Ammon's horn (tissue), 1 donor: ENCODE measurements at regions not wholly inside any gene's neighbourhood (a gene's known extent, or its start where the extent isn't known, plus 50 kb on each side); places are given as distances from the start of the nearest gene placed in this dataset.
"Not testable (repeated sequence)": the region's sequence is repeated elsewhere in the genome, so short reads cannot be mapped to it uniquely, and the experiment has no call there.

Source experiments
- DNase-seq: peaks from one replicate; pipeline ENCODE4 v3.0.0-alpha.2; 2016; ENCODE audit warnings: low spot score

DNA sequence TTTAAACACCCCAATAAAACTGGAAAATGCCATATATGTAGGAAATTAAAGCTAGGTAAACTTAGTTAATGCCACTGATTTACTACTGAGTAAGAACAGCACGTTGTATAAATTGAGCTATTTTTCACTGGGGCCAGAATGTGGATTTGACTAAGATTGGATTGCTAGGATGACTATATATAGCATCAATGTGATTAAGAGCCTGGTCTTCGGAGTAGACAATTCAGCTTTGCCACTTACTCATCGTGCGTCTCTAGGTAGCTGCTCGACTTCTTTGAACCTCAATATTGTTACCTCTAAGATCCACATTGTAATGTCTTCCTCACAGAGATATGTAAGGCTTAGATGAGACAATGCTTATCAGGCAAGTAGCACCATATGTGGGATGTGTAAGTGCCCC is 462.5 kb downstream of the KLF12 start:
- DNase-seq = no peak

DNA sequence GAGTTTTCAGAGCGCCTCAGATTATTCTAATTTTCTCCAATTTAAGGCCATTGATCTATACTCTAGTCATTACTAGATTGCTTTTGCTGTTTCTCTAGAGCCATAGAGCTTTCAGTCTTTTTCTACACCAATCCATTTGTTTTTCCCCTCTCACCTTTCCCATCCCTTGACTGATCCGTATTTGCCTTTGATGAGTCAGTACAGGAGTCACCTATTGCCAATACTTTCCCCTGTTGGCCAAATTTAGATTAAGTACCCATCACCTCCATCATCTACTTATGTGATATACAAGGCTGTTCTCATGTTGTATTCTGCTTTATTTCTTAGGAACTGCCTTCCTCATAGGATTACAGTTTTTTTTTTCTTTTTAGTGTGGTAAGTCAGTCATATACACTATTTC is 463.2 kb downstream of the KLF12 start:
- no peak for DNase-seq

- no peak for DNase-seq
Measured at GRCh38 chr13:73667756-73668155, 466.4 kb downstream of the KLF12 start.

DNA sequence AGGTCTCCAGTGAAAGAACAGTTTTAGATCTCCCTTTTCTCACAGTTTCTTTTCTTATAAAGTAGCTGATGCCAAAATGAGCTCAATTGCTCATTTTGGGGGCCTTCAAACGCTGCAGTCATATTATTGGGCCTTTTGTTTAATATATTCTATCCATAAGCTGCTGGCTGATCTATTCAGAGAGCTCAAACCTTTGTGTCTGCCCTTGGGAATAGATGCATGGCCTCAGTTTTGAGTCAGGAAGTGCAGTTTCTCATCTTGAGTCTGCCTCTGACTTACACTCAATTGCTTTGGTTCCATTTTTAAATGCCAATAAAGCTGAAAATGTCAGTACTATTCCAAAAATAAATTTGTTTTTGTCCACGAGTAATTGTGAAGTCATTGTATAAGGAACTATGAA is 468.9 kb downstream of the KLF12 start:
- DNase-seq = no peak

DNA sequence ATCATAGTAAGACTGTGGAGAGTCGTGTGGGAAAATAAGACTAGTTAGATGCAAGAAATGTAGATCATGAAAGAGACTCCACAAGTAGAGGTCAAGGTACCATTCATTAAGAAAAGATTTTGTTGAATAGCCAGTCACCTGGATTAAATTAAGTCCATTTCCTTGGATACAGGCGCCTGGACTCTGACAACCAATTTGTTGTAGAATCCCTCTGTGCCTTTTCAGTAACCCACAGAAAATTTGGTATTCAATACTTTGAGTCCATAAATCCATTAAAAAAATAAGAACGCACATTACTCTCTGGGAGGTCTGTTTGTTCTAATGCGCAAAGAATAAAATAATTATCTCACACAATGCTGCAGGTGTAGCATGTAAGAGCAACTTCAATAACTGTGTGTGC is 469.4 kb downstream of the KLF12 start:
- no peak for DNase-seq

DNA sequence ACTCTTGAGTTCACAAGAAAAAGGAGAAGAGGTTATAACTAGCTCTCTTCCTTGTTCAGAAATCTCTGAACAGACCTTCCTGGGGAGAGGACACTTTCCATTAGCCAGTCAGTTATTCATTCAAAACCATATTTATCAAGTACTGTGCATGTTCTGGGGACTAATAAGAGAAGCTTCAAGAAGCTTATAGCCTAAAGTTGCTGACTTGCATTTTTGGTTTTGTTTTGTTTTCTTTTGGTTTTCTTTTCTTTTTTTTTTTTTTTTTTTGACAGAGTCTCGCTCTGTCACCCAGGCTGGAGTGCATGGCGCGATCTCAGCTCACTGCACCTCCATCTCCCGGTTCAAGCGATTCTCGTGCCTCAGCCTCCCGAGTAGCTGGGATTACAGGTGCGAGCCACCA is 471.4 kb downstream of the KLF12 start:
- no peak for DNase-seq

DNA sequence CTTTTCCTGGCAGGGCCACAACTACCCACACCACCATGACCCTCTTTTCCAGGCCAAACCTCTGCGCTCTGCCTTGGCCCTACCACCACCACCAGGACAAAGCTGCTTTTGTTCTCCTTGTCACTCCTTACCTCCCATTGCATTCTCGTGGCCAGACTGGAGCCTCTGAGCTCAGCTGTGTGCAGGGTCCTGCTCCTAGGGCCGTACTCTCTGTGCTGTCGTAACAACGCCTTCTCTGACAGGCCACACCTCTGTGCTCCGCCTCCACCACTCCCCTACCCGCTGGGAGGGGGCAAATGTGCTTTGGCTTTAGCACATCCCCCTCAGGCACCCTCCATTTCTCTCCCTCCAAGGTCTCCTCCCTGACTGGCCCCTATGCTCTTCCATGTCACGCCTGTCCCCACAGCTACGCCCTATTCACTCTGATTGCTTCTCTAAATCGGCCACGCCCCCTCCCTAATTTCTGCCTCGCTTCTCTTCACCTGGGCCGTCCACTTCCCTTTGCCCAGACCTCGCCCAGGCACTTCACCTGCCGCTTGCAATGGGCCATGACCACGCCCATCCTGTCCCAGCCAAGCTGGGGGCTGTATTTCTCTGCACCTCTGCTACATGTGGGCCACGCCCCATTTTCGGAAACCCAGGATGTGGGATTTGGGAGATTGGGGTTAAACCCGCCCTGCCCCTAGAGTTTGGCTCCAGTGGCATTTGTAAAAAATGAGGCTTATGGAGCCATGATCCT is 472.3 kb downstream of the KLF12 start:
- no peak for DNase-seq

GRCh38 chr13:73661066-73661465 is 473.1 kb downstream of the KLF12 start:
- no peak for DNase-seq

DNA sequence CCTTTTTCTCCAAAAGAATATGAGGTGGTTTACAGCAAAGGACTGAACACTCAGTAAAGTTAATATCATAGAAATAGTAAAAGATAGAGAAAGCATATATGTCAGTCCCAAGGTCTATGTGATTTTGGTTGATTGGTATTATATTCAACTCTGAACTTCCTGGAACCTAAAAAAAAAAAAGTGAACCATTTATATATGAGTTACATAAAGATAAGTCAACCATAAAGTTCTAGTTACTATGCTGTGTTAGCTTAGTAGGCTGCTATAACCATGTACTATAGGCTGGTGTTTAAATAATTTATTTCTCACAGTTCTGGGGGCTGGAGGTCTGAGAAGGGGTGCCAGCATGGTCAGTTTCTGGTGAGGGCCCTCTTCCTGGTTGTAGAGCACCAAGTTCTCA is 475.6 kb downstream of the KLF12 start:
- DNase-seq = no peak

- peak; percentile 80 for DNase-seq
Measured at GRCh38 chr13:73657821-73658540, 476.2 kb downstream of the KLF12 start.

DNA sequence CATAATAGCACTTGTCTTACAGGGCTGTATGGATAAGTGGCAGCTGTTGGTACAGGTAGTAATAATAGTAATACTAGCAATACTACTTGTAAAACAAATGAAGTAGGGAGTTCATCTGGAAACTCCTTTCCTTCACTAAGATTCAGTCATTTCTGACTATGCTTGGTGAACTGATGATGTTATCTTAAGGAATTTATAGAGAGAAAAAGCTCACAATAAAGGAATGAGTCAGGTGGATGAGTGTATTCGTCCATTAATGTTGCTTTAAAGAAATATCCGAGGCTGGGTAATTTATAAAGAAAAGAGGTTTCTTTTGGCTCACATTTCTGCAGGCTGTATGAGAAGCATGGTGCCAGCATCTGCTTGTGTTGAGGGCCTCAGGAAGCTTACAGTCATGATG is 477.3 kb downstream of the KLF12 start:
- no peak for DNase-seq

DNA sequence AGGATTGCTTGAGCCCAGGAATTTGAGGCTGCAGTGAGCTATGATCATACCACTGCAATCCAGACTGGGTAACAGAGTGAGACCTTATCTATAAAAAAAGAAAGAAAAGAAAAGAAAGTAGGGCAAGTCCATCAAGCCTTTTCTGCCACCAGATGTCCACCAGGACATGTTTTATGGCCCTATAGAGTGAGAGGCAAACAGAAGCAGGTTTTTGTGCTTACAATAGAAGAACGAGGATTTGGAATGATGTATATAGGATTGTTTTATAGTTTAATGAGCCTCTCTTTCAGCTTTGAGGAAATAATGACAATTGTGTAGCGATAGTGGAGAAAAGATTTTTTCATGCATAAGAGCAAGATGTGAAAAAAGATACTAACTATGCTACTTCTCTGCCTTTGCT is 480.5 kb downstream of the KLF12 start:
- DNase-seq = no peak

GRCh38 chr13:73647417-73647816 is 486.8 kb downstream of the KLF12 start:
- DNase-seq = no peak

- not testable (repeated sequence) for DNase-seq
Measured at GRCh38 chr13:73640476-73641179, 493.6 kb downstream of the KLF12 start.

- no peak for DNase-seq
Measured at GRCh38 chr13:73635166-73635787, 498.9 kb downstream of the KLF12 start.

DNA sequence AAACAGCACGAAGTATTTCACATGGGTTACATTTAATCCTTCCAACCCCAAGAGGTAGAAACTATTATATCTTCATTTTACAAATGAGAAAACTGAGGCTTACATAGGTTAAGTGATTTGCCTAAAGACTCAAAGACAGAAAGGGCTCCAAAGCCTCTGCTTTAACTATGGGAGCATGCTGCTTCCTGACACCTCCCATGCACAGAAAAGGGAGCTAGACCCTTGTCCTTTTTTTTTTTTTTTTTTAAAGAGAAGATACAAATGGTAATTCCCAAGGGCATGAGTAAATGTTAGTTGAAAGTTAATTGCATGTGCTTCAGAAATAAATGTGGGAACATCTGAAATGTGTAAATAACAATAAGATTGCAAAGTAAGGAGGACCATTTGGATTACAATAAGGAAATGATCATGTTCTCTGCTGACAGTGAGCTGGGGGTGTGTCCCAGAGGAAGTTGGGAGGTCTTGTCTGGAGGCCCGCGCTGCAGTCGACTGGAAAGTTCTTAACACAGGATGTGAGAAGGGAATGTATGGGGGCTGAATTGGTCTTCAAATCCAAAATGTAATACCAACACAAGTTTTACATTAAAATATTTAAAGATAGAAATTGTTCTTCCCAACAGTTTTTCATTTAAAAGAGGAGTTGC is 500.3 kb downstream of the KLF12 start:
- no peak for DNase-seq

DNA sequence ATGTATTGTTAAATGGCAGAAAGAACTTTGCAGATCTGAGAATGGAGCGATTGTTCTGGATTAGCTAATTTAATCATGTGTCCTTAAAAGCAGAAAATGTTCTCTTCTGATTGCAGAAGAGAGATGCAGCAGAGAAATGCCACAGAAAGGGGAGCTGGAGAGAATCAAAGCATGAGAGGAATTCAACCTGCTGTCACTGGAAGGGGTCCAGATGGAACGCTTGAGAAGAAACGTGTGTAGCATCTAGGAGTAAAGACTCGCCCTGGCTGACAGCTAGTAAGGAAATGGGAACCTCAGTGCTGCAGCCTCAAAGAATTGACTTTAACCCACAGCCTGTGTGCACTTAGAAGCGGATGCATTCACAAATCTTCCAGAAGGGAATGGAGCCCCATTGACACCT is 502.8 kb downstream of the KLF12 start:
- DNase-seq = peak; percentile 14

- DNase-seq = no peak
Measured at GRCh38 chr13:73625562-73626339, 508.5 kb downstream of the KLF12 start.

DNA sequence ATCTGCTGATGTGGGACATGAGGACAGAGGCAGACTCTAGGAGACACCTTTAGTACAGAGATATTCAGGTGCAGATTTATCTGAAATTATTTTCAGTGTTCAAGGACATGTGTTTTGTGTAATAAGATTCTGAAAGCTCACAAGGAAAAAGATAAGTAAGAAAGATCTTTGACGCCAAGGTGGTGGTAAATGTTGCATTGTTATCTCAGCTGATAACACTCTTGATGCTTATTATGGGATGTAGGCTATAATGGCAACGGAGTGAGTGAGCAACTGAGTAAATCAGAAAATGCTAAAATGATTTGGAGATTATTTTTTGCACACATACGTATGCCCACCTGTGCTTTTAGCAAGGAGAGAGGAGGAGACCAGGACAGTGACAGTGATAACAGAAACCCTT is 510.9 kb downstream of the KLF12 start:
- DNase-seq = no peak

- DNase-seq = no peak
Measured at GRCh38 chr13:73622381-73622780, 511.8 kb downstream of the KLF12 start.

GRCh38 chr13:73618275-73618865 is 515.8 kb downstream of the KLF12 start:
- DNase-seq = no peak
